Embryonic facial prominence (tissue), 1 donor: ENCODE measurements at regions not wholly inside any gene's neighbourhood (a gene's known extent, or its start where the extent isn't known, plus 50 kb on each side); places are given as distances from the start of the nearest gene placed in this dataset.

Experiments
- DNase-seq: peaks from one replicate; pipeline ENCODE4 v3.0.0-alpha.2; 2016; ENCODE audit errors: extremely low spot score

DNA sequence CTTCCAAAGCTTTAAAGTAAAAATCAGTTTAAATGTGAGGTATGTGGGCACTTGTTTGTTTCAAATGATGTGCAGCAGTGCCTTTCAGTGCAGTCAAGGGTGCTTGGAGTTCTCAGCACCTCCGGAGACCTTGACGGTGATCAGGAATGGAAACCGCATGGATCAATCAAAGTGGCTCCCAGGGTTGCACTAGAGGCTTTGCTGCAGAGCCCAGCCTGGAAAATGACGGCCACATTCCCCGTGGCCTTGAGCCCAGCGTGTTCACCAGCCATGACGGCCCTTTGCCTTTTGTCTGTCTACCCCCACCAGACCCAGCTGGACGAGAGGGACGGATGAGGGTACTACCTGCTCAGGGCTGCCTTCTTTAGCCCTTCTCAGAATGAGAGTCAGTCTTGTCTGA is 320.0 kb downstream of the TEX29 start:
- DNase-seq, result no peak

DNA sequence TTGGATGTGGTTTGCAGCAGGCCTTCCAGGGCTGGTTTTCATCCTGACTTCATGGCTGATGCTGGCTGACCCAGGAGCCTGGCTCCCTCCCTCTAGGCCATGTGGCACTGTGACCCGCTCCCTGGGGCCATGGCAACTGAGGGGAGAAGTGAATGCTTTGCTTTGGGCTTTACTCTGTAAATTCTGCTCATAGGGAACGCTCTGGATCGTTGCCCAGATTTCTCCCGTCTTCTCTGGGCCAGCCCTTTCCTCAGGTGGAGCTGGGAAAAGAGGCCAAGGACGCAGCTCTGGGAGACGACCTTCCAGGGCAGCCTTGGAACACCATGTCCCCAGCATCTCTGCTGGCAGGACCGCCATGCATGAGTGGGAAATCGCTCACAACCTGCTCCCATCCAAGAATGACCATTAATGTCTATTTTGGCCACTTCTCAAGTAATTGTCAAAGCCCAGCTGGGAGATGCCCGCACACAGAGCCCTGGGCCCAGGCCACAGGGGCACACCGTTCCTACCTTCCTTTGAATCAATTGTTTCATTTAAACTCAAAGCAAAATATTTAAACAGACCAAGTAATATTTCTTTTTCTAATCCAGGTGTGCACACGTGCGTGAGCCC is 321.8 kb downstream of the TEX29 start:
- DNase-seq, result no peak

DNA sequence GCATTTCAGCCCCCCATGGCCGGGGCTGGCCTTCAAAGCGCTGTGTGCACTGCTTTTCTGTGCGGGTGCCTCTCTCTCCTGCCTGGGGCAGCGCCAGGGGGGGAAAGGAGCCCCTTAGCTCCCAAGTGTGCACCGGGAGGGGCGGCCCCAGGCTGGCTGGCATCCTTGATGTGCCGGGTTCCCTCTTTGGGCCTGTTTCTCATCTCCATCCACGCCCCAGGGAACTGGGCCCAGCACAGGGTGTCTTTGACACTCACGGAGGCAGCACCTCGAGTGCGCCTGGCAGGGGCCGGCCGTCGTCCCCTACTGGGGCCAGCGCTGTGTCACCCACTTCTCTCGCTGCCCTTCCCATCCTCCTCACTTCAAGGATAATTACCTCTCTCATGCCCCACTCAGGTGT is 324.3 kb downstream of the TEX29 start:
- DNase-seq, result no peak

DNA sequence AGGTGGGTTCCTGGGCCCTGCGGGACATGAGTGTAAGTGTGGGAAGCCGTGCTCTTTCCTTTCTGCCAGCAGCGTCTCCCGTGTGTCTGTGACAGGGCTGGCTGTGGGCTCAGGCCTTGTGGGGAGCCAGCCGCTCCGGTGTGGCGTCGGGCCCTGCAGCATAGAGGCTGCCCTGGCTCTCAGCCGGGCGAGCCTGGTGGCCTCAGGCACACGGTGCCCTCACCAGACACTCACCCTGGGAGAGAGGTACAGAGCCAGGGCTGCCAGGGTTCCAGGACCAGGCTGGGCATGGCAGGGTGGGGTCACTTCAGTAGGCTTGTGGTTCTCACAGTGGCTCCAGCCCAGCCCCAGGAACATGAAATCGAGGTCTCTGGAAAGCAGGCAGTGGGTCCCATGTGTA is 324.8 kb downstream of the TEX29 start:
- no peak for DNase-seq

DNA sequence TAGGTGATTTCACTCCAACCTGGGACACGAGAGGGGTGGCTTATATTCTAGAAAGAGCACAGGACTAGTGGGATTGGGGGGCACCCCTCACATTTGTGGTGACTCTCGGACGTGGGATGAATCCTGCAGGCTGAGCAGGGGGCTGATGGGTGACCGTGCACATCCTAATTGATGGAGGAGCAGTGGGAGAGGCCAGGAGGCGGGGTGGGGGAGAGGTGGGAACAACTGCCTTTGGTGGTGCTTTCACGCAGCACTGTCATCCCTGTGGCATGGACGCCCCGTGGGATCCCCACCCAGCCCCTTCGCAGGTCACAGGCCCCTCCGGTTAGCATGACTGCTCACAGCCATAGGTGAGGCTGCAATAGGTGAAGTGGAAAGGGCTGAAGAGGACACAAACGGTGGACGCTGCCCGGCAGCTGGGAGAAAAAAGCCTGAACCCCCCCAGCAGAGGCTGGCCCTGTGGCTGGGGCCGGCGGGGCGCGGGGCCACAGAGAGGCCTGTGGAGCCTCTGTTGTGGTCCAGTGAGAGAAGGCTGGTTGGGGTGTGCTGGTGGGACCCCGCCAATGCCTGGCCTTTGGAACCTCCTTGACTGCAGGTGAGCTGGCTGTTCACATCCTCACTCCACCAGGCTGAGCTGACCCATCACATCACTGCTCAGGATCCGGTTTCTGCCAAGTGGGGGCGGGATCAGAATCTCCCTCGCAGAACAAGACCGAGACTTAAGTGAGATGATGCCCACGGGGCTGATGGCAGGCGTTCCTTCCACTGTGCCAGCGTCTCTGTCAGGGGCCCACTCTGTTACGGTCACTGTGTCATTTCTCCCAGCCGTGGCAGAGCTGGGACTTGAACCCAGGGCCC is 325.4 kb downstream of the TEX29 start:
- DNase-seq, result no peak

DNA sequence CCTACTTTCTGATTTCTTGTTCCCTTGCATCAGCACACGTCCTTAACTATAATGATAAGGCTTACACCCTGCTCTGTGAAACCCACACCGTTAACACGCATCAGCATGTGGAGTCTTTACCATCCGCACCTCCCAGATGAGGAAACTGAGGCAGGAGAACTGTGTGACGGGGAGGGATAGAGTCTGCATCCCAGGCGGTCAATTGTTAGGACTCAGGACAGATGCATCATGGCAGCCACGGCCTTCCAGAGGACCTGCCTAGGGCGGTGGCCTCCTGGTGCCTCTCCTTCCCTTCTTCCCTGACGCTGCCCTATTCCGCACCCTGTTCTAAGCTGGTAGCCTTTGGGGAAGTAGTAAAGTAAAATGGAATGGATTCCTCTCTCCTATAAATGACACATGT is 326.0 kb downstream of the TEX29 start:
- no peak for DNase-seq

DNA sequence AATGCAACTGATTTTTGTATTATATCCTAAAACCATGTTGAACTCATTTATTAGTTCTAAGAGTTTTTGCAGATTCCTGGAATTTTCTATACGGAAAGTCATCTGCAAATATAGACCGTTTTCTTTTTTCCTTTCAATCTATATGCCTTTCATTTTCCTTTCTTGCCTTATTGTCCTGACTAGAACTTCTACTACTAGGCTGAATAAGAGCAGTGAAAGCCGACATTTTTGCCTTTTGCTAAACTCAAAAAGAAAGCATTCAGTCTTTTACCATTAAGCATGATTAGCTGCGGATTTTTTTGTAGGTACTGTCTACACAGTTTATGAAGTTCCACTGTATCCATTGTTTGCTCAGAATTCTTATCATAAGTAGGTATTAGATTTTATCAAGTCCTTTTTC is 328.4 kb downstream of the TEX29 start:
- no peak for DNase-seq

DNA sequence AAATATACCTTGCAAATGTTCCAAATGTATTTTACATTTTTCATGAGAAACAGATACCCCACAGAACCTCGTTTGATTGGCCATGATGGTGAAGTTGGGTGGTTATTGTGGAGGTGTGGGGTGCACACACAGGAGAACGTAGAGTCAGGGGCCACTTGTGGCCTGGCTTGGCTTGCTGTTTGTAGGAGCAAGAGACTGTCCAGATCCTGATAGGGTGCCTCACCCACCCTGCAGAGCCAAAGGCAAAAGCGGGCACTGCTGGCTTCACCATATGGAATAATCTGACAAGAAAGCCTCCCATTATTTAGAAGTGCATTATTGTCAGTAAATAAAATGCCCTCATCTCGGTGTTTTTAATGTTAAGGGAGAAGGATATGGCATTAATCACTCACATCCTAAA is 330.2 kb downstream of the TEX29 start:
- no peak for DNase-seq

DNA sequence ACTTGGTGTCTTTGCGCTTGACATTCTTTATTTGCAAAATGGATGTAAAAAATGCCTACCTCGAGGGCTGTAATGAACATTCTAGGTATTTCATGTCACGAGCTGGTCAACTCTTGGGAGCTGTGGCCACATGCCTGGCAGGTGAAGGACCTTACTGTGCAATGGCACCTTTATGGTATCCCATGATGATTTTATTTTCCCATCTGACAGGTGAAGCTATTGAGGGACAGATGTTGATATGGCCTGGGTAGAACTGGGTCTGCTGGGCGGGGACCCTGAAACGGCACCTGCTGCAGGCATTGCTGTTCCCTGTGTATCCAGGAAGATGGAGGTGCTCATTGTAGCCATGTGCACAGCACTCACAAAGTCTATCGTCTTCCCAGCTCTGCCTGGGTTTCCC is 332.2 kb downstream of the TEX29 start:
- DNase-seq, result no peak

DNA sequence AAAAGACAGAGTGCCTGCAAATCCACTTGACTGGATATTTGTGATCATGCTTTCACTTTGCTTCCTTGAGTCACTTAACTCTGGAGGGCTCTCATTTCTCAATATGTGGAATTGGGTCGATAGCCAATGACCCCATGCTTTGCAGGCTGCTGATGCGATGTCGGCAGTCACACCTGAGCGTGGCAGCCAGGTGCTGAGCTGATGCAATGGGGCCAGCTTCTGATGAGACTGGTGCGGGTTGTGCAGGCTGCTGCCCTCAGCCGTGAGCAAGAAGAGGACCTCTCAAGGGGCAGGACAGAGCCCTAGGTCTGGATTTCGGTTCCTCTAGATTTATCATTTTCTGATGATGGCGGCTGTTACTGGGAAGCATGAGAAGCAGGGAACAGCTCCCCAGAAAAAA is 334.1 kb downstream of the TEX29 start:
- DNase-seq, result no peak

DNA sequence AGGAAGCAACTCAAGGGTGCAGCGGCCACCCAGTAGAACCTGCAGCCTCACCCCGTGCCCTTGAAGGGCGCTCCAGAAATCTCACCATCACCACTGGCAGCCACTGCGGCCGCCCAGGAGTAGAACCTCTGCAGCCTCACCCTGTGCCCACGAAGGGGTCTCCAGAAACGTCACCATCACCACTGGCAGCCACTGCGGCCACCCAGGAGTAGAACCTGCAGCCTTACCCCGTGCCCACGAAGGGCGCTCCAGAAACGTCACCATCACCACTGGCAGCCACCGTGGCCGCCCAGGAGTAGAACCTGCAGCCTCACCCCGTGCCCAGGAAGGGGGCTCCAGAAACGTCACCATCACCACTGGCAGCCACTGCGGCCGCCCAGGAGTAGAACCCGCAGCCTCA is 336.0 kb downstream of the TEX29 start:
- no peak for DNase-seq

DNA sequence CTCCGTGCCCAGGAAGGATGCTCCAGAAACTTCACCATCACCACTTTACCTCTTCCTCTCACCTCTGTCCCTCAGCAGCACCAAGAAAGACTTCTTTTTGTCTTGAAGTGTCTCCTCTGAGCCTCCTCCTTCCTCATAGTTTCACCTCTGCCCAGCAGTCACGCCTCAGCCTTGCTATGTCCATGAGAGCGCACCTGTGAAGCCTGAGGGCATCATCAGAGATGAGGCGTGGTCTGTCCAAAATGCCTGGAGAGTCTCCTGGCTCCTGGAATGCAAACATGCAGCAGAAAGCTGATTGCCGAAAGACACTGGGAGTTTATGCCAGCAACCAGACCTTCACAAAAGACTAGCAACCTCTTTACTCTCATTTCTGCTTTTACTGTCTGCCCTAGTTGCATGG is 336.6 kb downstream of the TEX29 start:
- no peak for DNase-seq

DNA sequence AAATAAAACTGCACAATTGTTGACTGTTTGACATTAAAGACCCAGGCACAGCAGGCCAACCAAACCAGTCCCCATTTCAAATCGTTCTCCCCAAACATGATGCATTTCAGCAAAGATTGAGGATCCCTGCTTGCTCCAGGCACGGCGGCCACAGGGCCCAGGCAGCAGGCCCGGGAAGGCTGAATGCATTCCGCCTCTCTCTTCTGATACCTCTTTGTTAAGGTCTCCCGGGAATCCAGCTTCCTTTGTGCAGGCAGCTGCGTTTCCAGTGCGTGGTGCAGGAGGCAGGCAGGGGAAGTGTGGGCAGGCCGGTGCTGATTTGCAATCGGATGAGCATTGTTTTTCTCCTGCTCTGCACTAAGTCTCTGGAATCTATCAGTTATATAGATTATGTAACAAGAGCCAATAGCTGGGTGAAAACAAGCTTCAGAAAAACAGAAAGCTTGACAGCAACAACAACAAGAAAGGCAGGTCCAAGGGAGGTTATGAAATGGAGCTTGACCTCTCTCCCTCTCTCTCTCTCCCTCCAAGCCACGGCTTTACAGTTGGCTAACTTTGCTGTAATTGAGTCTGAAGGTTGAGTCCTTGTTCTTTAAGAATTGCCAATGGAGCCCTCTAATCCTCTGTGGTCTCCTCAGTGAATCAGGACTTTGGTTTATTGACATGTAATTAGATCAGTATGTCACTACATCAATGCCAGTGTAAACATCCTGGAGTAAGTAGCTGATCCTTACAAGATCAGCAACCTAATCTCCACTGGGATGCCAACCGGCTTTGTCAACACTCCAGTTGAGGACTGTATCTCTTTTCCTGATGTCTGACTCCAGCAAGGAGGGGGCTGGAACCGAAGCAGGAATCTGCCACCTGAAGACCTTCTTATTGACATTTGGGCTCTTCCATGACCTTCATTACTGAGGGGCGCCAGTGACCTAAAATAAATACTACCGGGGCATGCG is 338.0 kb downstream of the TEX29 start:
- DNase-seq, result no peak

DNA sequence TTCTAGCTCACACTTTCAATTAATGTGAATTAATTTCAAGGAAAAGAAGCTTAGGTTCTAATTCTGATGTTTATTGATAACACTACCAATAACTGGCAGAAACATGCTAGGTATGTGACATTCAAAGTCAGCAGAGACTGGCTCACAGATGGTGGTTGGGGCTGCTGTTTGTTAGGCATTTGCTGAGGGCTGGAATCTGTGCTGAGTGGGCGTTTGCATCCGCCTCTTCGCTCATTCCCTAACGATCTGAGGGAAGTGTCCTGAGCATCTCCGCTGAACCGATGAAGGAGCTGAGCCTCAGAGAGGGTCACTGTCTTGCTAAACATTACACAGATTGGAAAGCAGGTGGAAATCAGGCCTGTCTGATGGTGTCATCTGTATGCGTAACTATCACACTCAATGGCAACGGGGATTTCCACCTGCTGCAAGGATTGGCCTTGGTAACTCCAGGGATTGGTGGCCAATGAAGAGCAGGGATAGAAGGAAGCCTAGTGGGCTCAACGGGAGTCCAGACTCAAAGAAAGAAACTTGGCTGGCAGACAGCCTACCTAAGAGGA is 338.9 kb downstream of the TEX29 start:
- no peak for DNase-seq

DNA sequence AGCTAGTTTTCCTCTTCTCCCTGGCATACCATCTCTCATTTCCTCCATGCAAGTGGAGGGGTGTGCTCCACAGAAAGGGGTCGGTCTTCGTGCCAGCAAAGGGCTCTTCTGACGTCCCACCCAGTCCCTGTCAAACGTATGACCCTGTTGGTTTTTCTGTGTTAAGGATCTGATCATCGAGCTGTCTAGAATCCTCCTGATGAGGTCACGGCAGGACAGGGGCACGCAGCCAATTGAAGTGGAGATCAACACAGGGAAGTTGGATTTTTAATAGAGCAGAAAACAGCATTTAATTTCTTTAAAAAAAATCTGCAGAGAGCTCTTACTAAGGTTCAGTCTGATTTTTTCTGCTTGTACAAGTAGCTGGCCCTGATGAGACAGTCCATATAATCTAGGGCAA is 339.4 kb downstream of the TEX29 start:
- DNase-seq, result no peak

DNA sequence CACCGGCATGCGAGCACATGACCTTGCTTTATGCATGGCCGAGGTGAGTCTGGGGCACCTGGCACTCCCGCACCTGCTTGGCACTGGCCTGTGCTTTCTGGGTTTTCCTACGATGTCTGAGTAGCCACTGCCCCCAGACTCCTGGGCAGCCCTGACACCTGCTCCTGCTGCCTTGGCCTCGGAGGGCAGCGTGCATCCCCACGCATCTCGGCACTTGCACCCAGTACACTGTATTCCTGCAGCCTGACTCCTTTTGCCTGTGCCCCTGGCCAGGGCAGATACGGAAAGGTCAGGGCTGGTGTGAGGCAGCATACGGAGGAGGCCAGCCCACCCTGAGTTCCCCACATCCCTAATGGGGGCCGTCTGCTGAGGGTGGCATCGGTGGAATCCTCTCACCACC is 340.6 kb downstream of the TEX29 start:
- no peak for DNase-seq

DNA sequence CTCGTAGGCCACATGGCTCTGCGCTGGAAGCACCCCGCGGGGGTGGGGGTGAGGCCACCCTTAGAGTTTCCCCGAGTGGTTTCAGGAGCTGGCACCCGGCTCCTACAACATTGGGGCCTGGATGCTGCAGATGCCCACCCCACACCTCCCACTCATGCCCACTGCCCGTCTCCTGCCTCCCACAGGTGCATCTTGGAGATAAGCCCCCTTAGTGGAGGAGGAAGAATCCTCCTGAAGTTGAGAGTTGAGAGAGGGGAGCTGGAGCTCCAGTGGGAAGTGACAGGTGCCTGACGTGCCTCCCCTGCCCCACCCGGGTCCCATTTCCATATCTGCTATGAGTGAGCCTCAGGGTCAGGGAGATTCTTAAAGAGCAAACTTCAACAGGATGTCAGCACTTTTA is 341.3 kb downstream of the TEX29 start:
- no peak for DNase-seq

DNA sequence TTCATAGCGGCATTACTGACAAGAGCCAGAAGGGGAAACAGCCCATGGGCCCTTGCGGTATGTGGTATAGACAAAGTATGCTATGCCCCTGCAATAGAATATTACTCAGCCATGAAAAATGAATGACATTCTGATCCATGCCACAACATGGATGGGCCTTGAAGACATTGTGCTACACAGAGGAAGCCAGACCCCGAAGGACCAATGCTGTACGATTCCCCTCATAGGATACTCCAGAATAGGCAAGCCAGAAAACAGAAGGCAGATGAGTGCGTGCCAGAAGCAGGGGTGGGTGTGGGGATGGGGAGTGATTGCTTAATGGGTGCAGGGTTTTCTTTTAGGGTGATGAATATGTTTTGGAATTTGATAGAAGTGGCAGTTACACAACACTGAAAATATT is 342.0 kb downstream of the TEX29 start:
- no peak for DNase-seq

DNA sequence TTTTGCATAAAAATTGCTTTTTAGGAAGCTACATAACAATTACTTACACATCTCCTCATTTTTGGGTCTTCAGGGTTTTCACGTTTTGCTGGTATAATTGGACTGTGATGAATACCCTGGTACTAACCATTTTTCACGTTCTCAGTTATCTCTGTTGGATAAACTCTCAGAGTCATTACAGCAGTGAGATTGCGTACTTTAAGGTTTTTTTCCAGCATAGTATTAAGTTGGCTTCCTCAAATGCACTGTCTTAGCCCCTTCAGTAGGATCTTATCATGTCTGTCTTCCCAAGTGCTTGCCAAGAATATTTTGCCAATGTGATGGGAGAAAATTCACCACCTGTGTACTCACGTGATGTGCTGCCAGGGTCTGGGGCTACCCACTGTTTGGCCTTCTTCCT is 342.5 kb downstream of the TEX29 start:
- no peak for DNase-seq

DNA sequence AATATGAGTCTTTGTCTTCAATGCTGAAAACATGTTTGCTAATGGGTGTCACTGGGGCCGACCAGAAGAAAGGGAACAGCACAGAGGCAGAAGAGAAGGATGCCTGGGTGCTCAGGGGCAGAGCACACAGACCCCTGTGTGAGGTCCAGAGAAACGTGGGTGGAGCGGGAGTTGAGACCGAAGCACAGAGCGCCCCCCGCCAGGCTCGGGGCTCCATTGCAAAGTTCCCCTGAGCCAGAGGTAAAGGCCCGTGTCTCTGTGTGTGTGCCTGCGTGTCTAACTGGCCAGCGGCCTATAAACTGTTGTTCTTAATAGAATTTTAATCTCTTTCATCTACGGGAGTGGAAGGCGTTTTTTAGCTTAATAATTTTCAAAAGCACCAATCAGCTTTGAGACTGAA is 343.1 kb downstream of the TEX29 start:
- no peak for DNase-seq

DNA sequence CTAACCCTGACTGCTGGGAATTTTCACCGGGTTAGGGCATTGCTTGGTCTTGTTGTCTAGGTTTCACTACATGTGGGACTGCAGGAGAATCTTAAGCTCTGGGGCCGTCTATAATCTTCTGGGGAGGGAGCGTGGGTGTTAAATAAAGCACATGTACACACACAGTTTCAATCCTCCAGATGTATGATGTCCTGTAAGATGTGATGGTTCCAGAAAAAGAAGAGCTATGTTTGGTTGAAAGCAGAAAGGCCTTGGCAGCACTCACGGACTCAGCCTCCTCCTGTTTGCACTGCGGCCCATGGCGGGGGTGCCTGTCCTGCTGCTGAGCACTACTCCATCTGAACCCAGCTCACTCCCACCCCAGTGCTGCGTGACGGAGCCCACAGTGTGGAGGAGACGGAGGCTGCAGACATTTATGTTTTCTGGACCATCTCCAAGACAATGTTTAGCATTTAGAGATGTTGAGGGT is 343.5 kb downstream of the TEX29 start:
- no peak for DNase-seq

DNA sequence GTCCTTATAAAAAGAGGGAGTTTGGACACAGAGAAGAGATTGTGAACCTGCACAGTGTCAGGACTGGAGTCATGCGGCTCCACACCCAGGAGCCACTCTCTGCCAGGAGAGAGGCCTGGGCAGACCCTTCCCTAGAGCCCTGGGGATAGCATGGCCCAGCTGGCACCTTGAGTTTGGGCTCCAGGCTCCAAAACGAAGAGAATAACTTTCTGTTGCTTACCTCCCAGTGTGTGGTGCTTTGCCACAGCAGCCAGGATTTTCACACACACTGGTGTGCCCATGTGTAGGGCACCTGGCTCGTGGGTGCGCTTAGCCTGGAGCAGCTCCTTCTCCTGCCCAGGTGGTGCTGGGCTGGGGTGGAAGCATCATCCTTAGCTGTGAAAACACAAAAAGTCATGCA is 344.3 kb downstream of the TEX29 start:
- no peak for DNase-seq
